ENCODE measurements at regions not wholly inside any gene's neighbourhood (a gene's known extent, or its start where the extent isn't known, plus 50 kb on each side); places are given as distances from the start of the nearest gene placed in this dataset.

- H3K4me3 Mint-ChIP-seq = no peak overlapping the region
- peaks cover 17% of the 10 kb centered on the region for H3K9me3 Mint-ChIP-seq
- no peaks in the 10 kb centered on the region for H3K36me3 Mint-ChIP-seq (ENCODE audit: low read depth)
- H3K27me3 Mint-ChIP-seq = no peaks in the 10 kb centered on the region
- H3K27ac Mint-ChIP-seq = no peak overlapping the region
- no peaks in the 10 kb centered on the region for H3K4me1 Mint-ChIP-seq (ENCODE audit: low read depth)
Measured at GRCh38 chr11:37407461-37407860, 809.4 kb upstream of the RAG2 start.

- peaks cover 17% of the 10 kb centered on the region for H3K9me3 Mint-ChIP-seq
- no peaks in the 10 kb centered on the region for H3K4me1 Mint-ChIP-seq (ENCODE audit: low read depth)
- H3K27me3 Mint-ChIP-seq = no peaks in the 10 kb centered on the region
- no peak overlapping the region for H3K4me3 Mint-ChIP-seq
- H3K27ac Mint-ChIP-seq = no peak overlapping the region
- no peaks in the 10 kb centered on the region for H3K36me3 Mint-ChIP-seq (ENCODE audit: low read depth)
Measured at GRCh38 chr11:37406651-37407050, 808.6 kb upstream of the RAG2 start.

- Mint-ChIP-seq H3K27me3 (no peaks in the 10 kb centered on the region), H3K4me1 (ENCODE audit: low read depth) (no peaks in the 10 kb centered on the region), H3K27ac (no peak overlapping the region), H3K36me3 (ENCODE audit: low read depth) (no peaks in the 10 kb centered on the region), H3K9me3 (peaks cover 17% of the 10 kb centered on the region), H3K4me3 (no peak overlapping the region)
Measured at GRCh38 chr11:37404231-37404630, 806.2 kb upstream of the RAG2 start.

- H3K4me1 Mint-ChIP-seq (ENCODE audit: low read depth) = no peaks in the 10 kb centered on the region
- H3K36me3 Mint-ChIP-seq (ENCODE audit: low read depth) = no peaks in the 10 kb centered on the region
- peaks cover 23% of the 10 kb centered on the region for H3K9me3 Mint-ChIP-seq
- no peak overlapping the region for H3K4me3 Mint-ChIP-seq
- no peaks in the 10 kb centered on the region for H3K27me3 Mint-ChIP-seq
- no peak overlapping the region for H3K27ac Mint-ChIP-seq
Measured at GRCh38 chr11:37402663-37403062, 804.6 kb upstream of the RAG2 start.

GRCh38 chr11:37394236-37394870, 796.3 kb upstream of the RAG2 start:
- Mint-ChIP-seq H3K27me3 (no peaks in the 10 kb centered on the region), H3K4me1 (ENCODE audit: low read depth) (no peaks in the 10 kb centered on the region), H3K36me3 (ENCODE audit: low read depth) (no peaks in the 10 kb centered on the region), H3K9me3 (peaks cover 40% of the 10 kb centered on the region), H3K27ac (no peak overlapping the region), H3K4me3 (no peak overlapping the region)

GRCh38 chr11:37391615-37392014, 793.6 kb upstream of the RAG2 start:
- Mint-ChIP-seq H3K4me1 (ENCODE audit: low read depth) (no peaks in the 10 kb centered on the region), H3K27ac (no peak overlapping the region), H3K27me3 (no peaks in the 10 kb centered on the region), H3K4me3 (no peak overlapping the region), H3K9me3 (peaks cover 29% of the 10 kb centered on the region), H3K36me3 (ENCODE audit: low read depth) (no peaks in the 10 kb centered on the region)

GRCh38 chr11:37390576-37391083, 792.6 kb upstream of the RAG2 start:
- Mint-ChIP-seq H3K9me3 (peaks cover 27% of the 10 kb centered on the region), H3K4me3 (no peak overlapping the region)

GRCh38 chr11:37378958-37379357, 780.9 kb upstream of the RAG2 start:
- no peaks in the 10 kb centered on the region for H3K27me3 Mint-ChIP-seq
- H3K36me3 Mint-ChIP-seq (ENCODE audit: low read depth) = no peaks in the 10 kb centered on the region
- H3K4me1 Mint-ChIP-seq (ENCODE audit: low read depth) = no peaks in the 10 kb centered on the region
- no peak overlapping the region for H3K4me3 Mint-ChIP-seq
- H3K9me3 Mint-ChIP-seq = peaks cover 29% of the 10 kb centered on the region
- no peak overlapping the region for H3K27ac Mint-ChIP-seq

More at GRCh38 chr11:37390576-37391083, 792.6 kb upstream of the RAG2 start:
- Mint-ChIP-seq H3K36me3 (ENCODE audit: low read depth) (no peaks in the 10 kb centered on the region), H3K27me3 (no peaks in the 10 kb centered on the region), H3K27ac (no peak overlapping the region), H3K4me1 (ENCODE audit: low read depth) (no peaks in the 10 kb centered on the region)

- no peak overlapping the region for H3K27ac Mint-ChIP-seq
- H3K27me3 Mint-ChIP-seq = no peaks in the 10 kb centered on the region
- no peaks in the 10 kb centered on the region for H3K36me3 Mint-ChIP-seq (ENCODE audit: low read depth)
- no peaks in the 10 kb centered on the region for H3K4me1 Mint-ChIP-seq (ENCODE audit: low read depth)
- peaks cover 18% of the 10 kb centered on the region for H3K9me3 Mint-ChIP-seq
- H3K4me3 Mint-ChIP-seq = no peak overlapping the region
Measured at GRCh38 chr11:37372667-37373066, 774.6 kb upstream of the RAG2 start.

GRCh38 chr11:37371346-37371970, 773.4 kb upstream of the RAG2 start:
- no peaks in the 10 kb centered on the region for H3K27me3 Mint-ChIP-seq
- no peak overlapping the region for H3K4me3 Mint-ChIP-seq
- H3K36me3 Mint-ChIP-seq (ENCODE audit: low read depth) = no peaks in the 10 kb centered on the region
- H3K4me1 Mint-ChIP-seq (ENCODE audit: low read depth) = no peaks in the 10 kb centered on the region
- H3K27ac Mint-ChIP-seq = no peak overlapping the region
- peaks cover 18% of the 10 kb centered on the region for H3K9me3 Mint-ChIP-seq

GRCh38 chr11:37370817-37371216, 772.8 kb upstream of the RAG2 start:
- H3K27ac Mint-ChIP-seq = no peak overlapping the region
- H3K4me3 Mint-ChIP-seq = no peak overlapping the region
- H3K36me3 Mint-ChIP-seq (ENCODE audit: low read depth) = no peaks in the 10 kb centered on the region
- H3K27me3 Mint-ChIP-seq = no peaks in the 10 kb centered on the region
- H3K9me3 Mint-ChIP-seq = peaks cover 17% of the 10 kb centered on the region
- H3K4me1 Mint-ChIP-seq (ENCODE audit: low read depth) = no peaks in the 10 kb centered on the region

- no peaks in the 10 kb centered on the region for H3K4me1 Mint-ChIP-seq (ENCODE audit: low read depth)
- no peaks in the 10 kb centered on the region for H3K27me3 Mint-ChIP-seq
- H3K36me3 Mint-ChIP-seq (ENCODE audit: low read depth) = no peaks in the 10 kb centered on the region
- peaks cover 8% of the 10 kb centered on the region for H3K9me3 Mint-ChIP-seq
- H3K4me3 Mint-ChIP-seq = no peak overlapping the region
- H3K27ac Mint-ChIP-seq = no peak overlapping the region
Measured at GRCh38 chr11:37364246-37364839, 766.3 kb upstream of the RAG2 start.

GRCh38 chr11:37353192-37353591, 755.2 kb upstream of the RAG2 start:
- H3K4me3 Mint-ChIP-seq = no peak overlapping the region
- no peak overlapping the region for H3K27ac Mint-ChIP-seq
- H3K36me3 Mint-ChIP-seq (ENCODE audit: low read depth) = no peaks in the 10 kb centered on the region
- H3K4me1 Mint-ChIP-seq (ENCODE audit: low read depth) = no peaks in the 10 kb centered on the region
- no peaks in the 10 kb centered on the region for H3K27me3 Mint-ChIP-seq
- H3K9me3 Mint-ChIP-seq = peaks cover 17% of the 10 kb centered on the region

GRCh38 chr11:37352485-37352884, 754.4 kb upstream of the RAG2 start:
- Mint-ChIP-seq H3K27ac (no peak overlapping the region), H3K4me1 (ENCODE audit: low read depth) (no peaks in the 10 kb centered on the region), H3K9me3 (peaks cover 10% of the 10 kb centered on the region), H3K36me3 (ENCODE audit: low read depth) (no peaks in the 10 kb centered on the region), H3K4me3 (no peak overlapping the region), H3K27me3 (no peaks in the 10 kb centered on the region)

GRCh38 chr11:37343290-37343689, 745.3 kb upstream of the RAG2 start:
- Mint-ChIP-seq H3K4me3 (no peak overlapping the region), H3K27me3 (no peaks in the 10 kb centered on the region), H3K4me1 (ENCODE audit: low read depth) (no peaks in the 10 kb centered on the region), H3K36me3 (ENCODE audit: low read depth) (no peaks in the 10 kb centered on the region), H3K27ac (no peak overlapping the region), H3K9me3 (peaks cover 4% of the 10 kb centered on the region)
